HG02588 (cell line): ENCODE measurements at regions not wholly inside any gene's neighbourhood (a gene's known extent, or its start where the extent isn't known, plus 50 kb on each side); places are given as distances from the start of the nearest gene placed in this dataset.

Experiments used
- ATAC-seq: cut with Tn5 transposase; IDR thresholded peaks from one replicate; pipeline ENCODE4 v1.9.1; 2021; ENCODE audit warnings: mild to moderate bottlenecking, moderate library complexity; ENCODE audit not compliant: unreplicated experiment

GRCh38 chr3:72336114-72336651 lies 512.1 kb downstream of the SHQ1 start:
- no peak for ATAC-seq

- ATAC-seq, result no peak
These were observed 512.7 kb downstream of the SHQ1 start for GRCh38 chr3:72335458-72336095.

- ATAC-seq, result no peak
These were observed 513.4 kb downstream of the SHQ1 start for GRCh38 chr3:72334681-72335457.

GRCh38 chr3:72332689-72333088 lies 515.6 kb downstream of the SHQ1 start:
- no peak for ATAC-seq

GRCh38 chr3:72332036-72332435 lies 516.2 kb downstream of the SHQ1 start:
- no peak for ATAC-seq

GRCh38 chr3:72331076-72331475 lies 517.2 kb downstream of the SHQ1 start:
- ATAC-seq, result no peak

- no peak for ATAC-seq
These were observed 518.9 kb downstream of the SHQ1 start for GRCh38 chr3:72329354-72329753.

- ATAC-seq, result no peak
These were observed 519.4 kb downstream of the SHQ1 start for GRCh38 chr3:72328755-72329277.

GRCh38 chr3:72327008-72327407 lies 521.2 kb downstream of the SHQ1 start:
- no peak for ATAC-seq

- ATAC-seq, result no peak
These were observed 523.9 kb downstream of the SHQ1 start for GRCh38 chr3:72324253-72324811.

- no peak for ATAC-seq
These were observed 524.5 kb downstream of the SHQ1 start for GRCh38 chr3:72323773-72324172.

GRCh38 chr3:72322264-72322976 lies 525.8 kb downstream of the SHQ1 start:
- no peak for ATAC-seq

- ATAC-seq, result no peak
These were observed 527.3 kb downstream of the SHQ1 start for GRCh38 chr3:72320955-72321303.

GRCh38 chr3:72320095-72320954 lies 527.9 kb downstream of the SHQ1 start:
- ATAC-seq, result no peak

GRCh38 chr3:72319194-72320094 lies 528.8 kb downstream of the SHQ1 start:
- ATAC-seq, result no peak

- no peak for ATAC-seq
These were observed 529.6 kb downstream of the SHQ1 start for GRCh38 chr3:72318504-72319193.

GRCh38 chr3:72317491-72317890 lies 530.8 kb downstream of the SHQ1 start:
- no peak for ATAC-seq

GRCh38 chr3:72316501-72317279 lies 531.6 kb downstream of the SHQ1 start:
- ATAC-seq, result no peak
